LNCaP clone FGC (cell line): ENCODE measurements at regions not wholly inside any gene's neighbourhood (a gene's known extent, or its start where the extent isn't known, plus 50 kb on each side); places are given as distances from the start of the nearest gene placed in this dataset.

Experiments used
- DNase-seq: peaks from one replicate; pipeline ENCODE4 v3.0.0-alpha.2; 2011; ENCODE audit warnings: low read depth
- H3K4me3 ChIP-seq: 2 replicates; pipeline ENCODE4 v1.5.1; 2011; ENCODE audit warnings: mild to moderate bottlenecking, low read depth, low read length, control low read depth
- CTCF ChIP-seq: IDR thresholded peaks from 2 replicates; pipeline ENCODE4 v1.5.1; 2012; ENCODE audit warnings: mild to moderate bottlenecking; ENCODE audit not compliant: control insufficient read depth, insufficient read depth; ENCODE audit errors: extremely low read depth

GRCh38 chr3:19799115-19799514, 134.9 kb downstream of the EFHB start:
- no peak for TF ChIP-seq CTCF
- DNase-seq = no peak
- no peak overlapping the region for H3K4me3 ChIP-seq

GRCh38 chr3:19798324-19798723, 135.7 kb downstream of the EFHB start:
- no peak overlapping the region for H3K4me3 ChIP-seq
- no peak for TF ChIP-seq CTCF
- DNase-seq = no peak

- H3K4me3 ChIP-seq = no peak overlapping the region
- TF ChIP-seq CTCF = no peak
- DNase-seq = no peak
Measured at GRCh38 chr3:19792388-19792787, 141.6 kb downstream of the EFHB start.

- DNase-seq = no peak
- TF ChIP-seq CTCF = no peak
- no peak overlapping the region for H3K4me3 ChIP-seq
Measured at GRCh38 chr3:19775765-19776164, 158.3 kb downstream of the EFHB start.

GRCh38 chr3:19769694-19770093, 164.3 kb downstream of the EFHB start:
- no peak for TF ChIP-seq CTCF
- DNase-seq = no peak
- H3K4me3 ChIP-seq = no peak overlapping the region

- no peak for DNase-seq
- no peak for TF ChIP-seq CTCF
- H3K4me3 ChIP-seq = no peak overlapping the region
Measured at GRCh38 chr3:19765954-19766353, 168.1 kb downstream of the EFHB start.

- H3K4me3 ChIP-seq = no peak overlapping the region
- TF ChIP-seq CTCF = no peak
- DNase-seq = no peak
Measured at GRCh38 chr3:19757773-19758172, 176.2 kb downstream of the EFHB start.
